A673 (cell line): ENCODE measurements at regions not wholly inside any gene's neighbourhood (a gene's known extent, or its start where the extent isn't known, plus 50 kb on each side); places are given as distances from the start of the nearest gene placed in this dataset.
"Not testable (repeated sequence)": the region's sequence is repeated elsewhere in the genome, so short reads cannot be mapped to it uniquely, and the experiment has no call there.

ENCODE experiments used
- BruUV-seq: library from RNA; stranded (reverse); fragments of 400-500 nt; replicated peaks from 2 replicates; lab custom pipeline; 2021; lab: Mats Ljungman, UMichigan
- CTCF ChIA-PET: fragments of 300-600 bp; sonication (Branson Sonifier 250); formaldehyde crosslinking; loops from one replicate; lab custom pipeline; 2022; ENCODE audit warnings: antibody characterized with exemption; lab: Charles Lee
- POLR2A ChIA-PET: fragments of 300-600 bp; sonication (Branson Sonifier 250); formaldehyde crosslinking; loops from one replicate; lab custom pipeline; 2022; ENCODE audit warnings: antibody characterized with exemption; ENCODE audit not compliant: low non-redundant PET; lab: Charles Lee
- DNase-seq: peaks from one replicate; pipeline ENCODE4 v3.0.0-alpha.2; 2015; ENCODE audit warnings: low spot score
- H3K27ac ChIP-seq: fragments of 200-600 bp; sonication (generic); 2 replicates; pipeline ENCODE4 v1.5.1; 2016; ENCODE audit warnings: mixed run types, low read depth, mild to moderate bottlenecking, mixed read lengths, antibody characterized with exemption, low read length; ENCODE audit not compliant: poor library complexity, severe bottlenecking
- H3K27me3 ChIP-seq: fragments of 200-600 bp; sonication (generic); replicated peaks from 2 replicates; pipeline ENCODE4 v1.6.1; 2017; ENCODE audit warnings: mixed run types, low read depth, mild to moderate bottlenecking, mixed read lengths, antibody characterized with exemption, low read length; ENCODE audit not compliant: insufficient read depth, poor library complexity
- H3K36me3 ChIP-seq: fragments of 200-600 bp; sonication (generic); 2 replicates; pipeline ENCODE4 v1.6.1; 2016; ENCODE audit warnings: mixed run types, mild to moderate bottlenecking, mixed read lengths, antibody characterized with exemption, low read length; ENCODE audit not compliant: insufficient read depth, poor library complexity, severe bottlenecking
- H3K4me1 ChIP-seq: fragments of 200-600 bp; sonication (generic); 2 replicates; pipeline ENCODE4 v1.6.1; 2017; ENCODE audit warnings: mixed run types, mild to moderate bottlenecking, mixed read lengths, antibody characterized with exemption, low read length; ENCODE audit not compliant: insufficient read depth, poor library complexity, severe bottlenecking
- H3K4me3 ChIP-seq: fragments of 200-600 bp; sonication (generic); 2 replicates; pipeline ENCODE4 v1.5.1; 2016; ENCODE audit warnings: low read depth, mixed run types, mild to moderate bottlenecking, mixed read lengths, low read length; ENCODE audit not compliant: poor library complexity, severe bottlenecking
- H3K9me3 ChIP-seq: fragments of 200-600 bp; sonication (generic); 2 replicates; pipeline ENCODE4 v1.6.1; 2016; ENCODE audit warnings: mixed run types, low read depth, mild to moderate bottlenecking, mixed read lengths, antibody characterized with exemption, low read length; ENCODE audit not compliant: poor library complexity, severe bottlenecking
- CTCF ChIP-seq: fragments of 300-800, 200-600 bp; sonication (generic); conservative IDR thresholded peaks from 2 replicates; pipeline ENCODE4 v1.5.1; 2017; ENCODE audit warnings: low read depth, mild to moderate bottlenecking, antibody characterized with exemption, low read length, moderate library complexity, mixed read lengths
- EZH2 ChIP-seq: fragments of 200-600 bp; sonication (generic); IDR thresholded peaks from 2 replicates; pipeline ENCODE4 v1.6.1; 2017; ENCODE audit warnings: borderline replicate concordance, low read depth, mild to moderate bottlenecking, mixed read lengths, antibody characterized with exemption, low read length; ENCODE audit not compliant: poor library complexity, severe bottlenecking
- intact Hi-C: fragments of 100-400 bp; cut with micrococcal nuclease; formaldehyde crosslinking; loops from one replicate; pipeline ENCODE4 v1.10.0; 2022; ENCODE audit not compliant: unreplicated experiment

DNA sequence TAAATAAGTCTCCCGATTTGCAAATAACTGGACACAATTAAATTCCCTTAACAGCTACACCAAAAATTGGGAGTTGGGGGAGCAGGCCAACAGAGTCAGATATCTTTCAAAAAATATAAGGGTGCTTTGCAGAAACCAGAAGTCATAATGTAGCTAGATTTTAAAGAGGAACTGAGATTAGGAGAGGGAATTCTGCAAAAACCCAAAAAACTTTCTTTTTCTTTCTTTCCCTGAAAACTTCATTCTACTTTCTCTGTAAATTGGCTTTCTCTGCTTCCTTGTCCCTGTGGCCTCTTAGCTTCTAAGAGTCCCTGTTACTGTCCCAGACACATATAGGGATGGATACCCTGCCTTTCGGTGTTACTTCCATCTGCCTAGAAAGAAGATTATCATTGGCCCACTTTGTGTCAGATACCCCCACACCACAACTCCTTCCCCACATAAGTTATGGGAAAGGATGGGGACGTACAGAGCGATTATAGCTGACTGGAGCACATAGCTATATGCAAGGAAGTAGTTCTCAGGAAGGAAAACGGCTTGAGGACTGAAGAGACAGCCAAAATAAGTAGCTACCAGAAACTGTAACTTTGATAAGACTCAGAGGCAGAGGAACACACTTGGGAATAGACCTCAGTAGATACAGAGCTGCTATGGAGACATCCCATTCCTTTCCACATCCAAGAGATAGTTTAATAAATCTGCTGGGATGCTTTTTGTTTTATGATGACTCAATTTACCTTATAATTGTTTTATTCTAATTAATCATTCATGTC lies 129.1 kb upstream of the TGFBR2 start:
- Histone ChIP-seq H3K36me3 (no peaks in the 10 kb centered on the region), H3K27ac (no peak overlapping the region), H3K27me3 (no peaks in the 10 kb centered on the region), H3K4me1 (peaks cover 8% of the 10 kb centered on the region), H3K4me3 (no peak overlapping the region), H3K9me3 (no peaks in the 10 kb centered on the region)
- intact Hi-C loops, result no loop called here
- POLR2A ChIA-PET, result no interaction called here
- CTCF ChIA-PET, result no interaction called here
- TF ChIP-seq CTCF (no peak), EZH2 (no peak)
- BruUV-seq, result no TSS peak
- no peak for DNase-seq

DNA sequence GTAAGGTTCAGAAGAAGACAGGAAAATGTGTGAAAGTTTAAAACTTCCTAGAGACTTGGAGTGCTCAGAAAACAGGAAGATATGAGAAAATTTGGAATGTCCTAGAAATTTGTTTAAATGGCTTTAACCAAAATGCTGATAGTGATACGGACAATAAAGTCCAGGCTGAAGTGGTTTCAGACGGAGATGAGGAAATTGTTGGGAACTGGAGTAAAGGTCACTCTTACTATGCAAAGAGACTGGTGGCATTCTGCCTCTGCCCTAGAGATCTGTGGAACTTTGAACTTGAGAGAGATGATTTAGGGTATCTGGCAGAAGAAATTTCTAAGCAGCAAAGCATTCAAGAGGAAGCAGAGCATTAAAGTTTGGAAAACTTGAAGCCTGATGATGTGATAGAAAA lies 126.7 kb upstream of the TGFBR2 start:
- intact Hi-C loops, H3K27ac ChIP-seq, H3K4me3 ChIP-seq, H3K9me3 ChIP-seq, BruUV-seq, H3K4me1 ChIP-seq, DNase-seq, POLR2A ChIA-PET, CTCF ChIA-PET, H3K36me3 ChIP-seq, H3K27me3 ChIP-seq: not testable (repeated sequence)

DNA sequence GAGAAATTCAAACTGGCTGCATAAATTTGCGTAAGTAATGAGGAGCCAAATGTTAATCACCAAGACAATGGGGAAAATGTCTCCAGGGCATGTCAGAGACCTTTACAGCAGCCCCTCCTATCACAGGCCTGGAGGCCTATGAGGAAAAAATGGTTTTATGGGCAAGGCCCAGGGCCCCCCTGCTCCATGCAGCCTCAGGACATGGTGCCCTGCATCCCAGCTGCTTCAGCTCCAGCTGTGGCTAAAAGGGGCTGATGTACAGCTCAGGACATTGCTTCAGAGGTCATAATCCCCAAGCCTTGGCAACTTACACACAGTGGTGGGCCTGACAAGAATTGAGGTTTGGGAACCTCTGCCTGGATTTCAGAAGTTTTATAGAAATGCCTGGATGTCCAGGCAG lies 126.2 kb upstream of the TGFBR2 start:
- H3K9me3 ChIP-seq, H3K36me3 ChIP-seq, DNase-seq, H3K4me1 ChIP-seq, CTCF ChIA-PET, POLR2A ChIA-PET, H3K4me3 ChIP-seq, intact Hi-C loops, BruUV-seq, H3K27ac ChIP-seq, H3K27me3 ChIP-seq: not testable (repeated sequence)

DNA sequence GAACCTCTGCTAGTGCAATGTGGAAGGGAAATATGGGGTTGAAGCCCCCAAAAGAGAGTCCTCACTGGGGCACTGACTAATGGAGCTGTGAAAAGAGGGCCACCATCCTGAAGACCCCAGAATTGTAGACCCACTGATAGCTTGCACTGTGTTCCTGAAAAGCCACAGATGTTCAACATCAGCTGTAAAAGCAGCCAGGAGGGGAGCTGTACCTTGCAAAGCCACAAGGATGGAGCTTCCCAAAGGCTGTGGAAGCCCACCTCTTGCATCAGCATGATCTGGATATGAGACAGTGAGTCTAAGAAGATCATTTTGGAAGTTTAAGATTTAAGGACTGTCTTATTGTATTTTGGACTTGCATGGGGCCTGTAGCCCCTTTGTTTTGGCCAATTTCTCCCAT lies 125.8 kb upstream of the TGFBR2 start:
- no peak overlapping the region for H3K27ac ChIP-seq
- H3K36me3 ChIP-seq, result no peaks in the 10 kb centered on the region
- H3K4me1 ChIP-seq, result peaks cover 8% of the 10 kb centered on the region
- no peaks in the 10 kb centered on the region for H3K9me3 ChIP-seq
- DNase-seq, result no peak
- POLR2A ChIA-PET, result no interaction called here
- intact Hi-C loops, result no loop called here
- H3K4me3 ChIP-seq, result no peak overlapping the region
- TF ChIP-seq CTCF, result no peak
- TF ChIP-seq EZH2, result no peak
- no TSS peak for BruUV-seq
- CTCF ChIA-PET, result no interaction called here
- no peaks in the 10 kb centered on the region for H3K27me3 ChIP-seq
